OCI-LY3 (cell line): ENCODE measurements at regions not wholly inside any gene's neighbourhood (a gene's known extent, or its start where the extent isn't known, plus 50 kb on each side); places are given as distances from the start of the nearest gene placed in this dataset.
A peak's percentile ranks its signal among the peaks of the same experiment; 100 is the strongest.

Experiments used
- H2AFZ ChIP-seq: fragments of 200-600, 300-600 bp; shearing (Covaris generic); 2 replicates; pipeline ENCODE4 v1.6.0; 2014; ENCODE audit warnings: antibody characterized with exemption, low read depth, low read length
- H3K27ac ChIP-seq: fragments of 200-600, 300-600 bp; sonication (generic); 2 replicates; pipeline ENCODE4 v1.5.1; 2014; ENCODE audit warnings: mild to moderate bottlenecking, low read length, moderate library complexity, mixed read lengths
- H3K27me3 ChIP-seq: fragments of 200-600, 300-600 bp; sonication (generic); 2 replicates; pipeline ENCODE4 v1.6.1; 2014; ENCODE audit warnings: low read depth, low read length, mixed read lengths
- H3K36me3 ChIP-seq: fragments of 200-600, 300-600 bp; sonication (generic); replicated peaks from 2 replicates; pipeline ENCODE3; 2014; ENCODE audit warnings: low read depth, low read length, mixed read lengths
- H3K4me1 ChIP-seq: fragments of 300-600, 200-600 bp; sonication (generic); 2 replicates; pipeline ENCODE4 v1.6.1; 2014; ENCODE audit warnings: low read length, mixed read lengths
- H3K4me2 ChIP-seq: fragments of 200-600, 300-600 bp; sonication (generic); 2 replicates; pipeline ENCODE4 v1.6.1; 2014; ENCODE audit warnings: low read length, mixed read lengths
- H3K4me3 ChIP-seq: fragments of 300-600, 200-600 bp; sonication (generic); 2 replicates; pipeline ENCODE4 v1.5.1; 2014; ENCODE audit warnings: antibody characterized with exemption, mild to moderate bottlenecking, low read length, moderate library complexity
- H3K79me2 ChIP-seq: fragments of 300-600, 200-600 bp; shearing (Covaris generic); 2 replicates; pipeline ENCODE4 v1.6.1; 2014; ENCODE audit warnings: mild to moderate bottlenecking, low read length, mixed read lengths
- H3K9ac ChIP-seq: fragments of 300-600, 200-600 bp; shearing (Covaris generic); 2 replicates; pipeline ENCODE4 v1.6.0; 2014; ENCODE audit warnings: mild to moderate bottlenecking, low read length, moderate library complexity
- H3K9me3 ChIP-seq: fragments of 200-600, 300-600 bp; shearing (Covaris generic); 2 replicates; pipeline ENCODE4 v1.6.1; 2014; ENCODE audit warnings: low read length, mixed read lengths; ENCODE audit not compliant: insufficient read depth
- H4K20me1 ChIP-seq: fragments of 200-600, 300-600 bp; sonication (generic); 2 replicates; pipeline ENCODE4 v1.6.1; 2016; ENCODE audit warnings: low read length, mixed read lengths; ENCODE audit not compliant: insufficient read depth
- CTCF ChIP-seq: fragments of 200-600, 300-600 bp; sonication (generic); IDR thresholded peaks from 2 replicates; pipeline ENCODE4 v1.5.1; 2014; ENCODE audit warnings: antibody characterized with exemption, low read length, low read depth
- EZH2phosphoT487 ChIP-seq: fragments of 200-600 bp; shearing (Covaris generic); IDR thresholded peaks from 2 replicates; pipeline ENCODE4 v1.6.1; 2018; ENCODE audit warnings: antibody characterized with exemption, mixed run types, low read depth

- TF ChIP-seq CTCF (no peak), EZH2phosphoT487 (peak; percentile 83; the same call in 1 of the 2 replicates)
- H3K4me2 ChIP-seq = peak overlapping the region; percentile 81
These were observed 350.5 kb downstream of the KCNRG start for GRCh38 chr13:50365408-50366391.

GRCh38 chr13:50366488-50367174, 351.4 kb downstream of the KCNRG start:
- Histone ChIP-seq H3K4me1 (peaks cover 76% of the 10 kb centered on the region), H3K36me3 (no peaks in the 10 kb centered on the region), H3K9ac (peak overlapping the region; percentile 19; the same call in 1 of the 2 replicates), H3K27me3 (peaks cover 55% of the 10 kb centered on the region), H3K4me2 (peak overlapping the region; percentile 81), H3K27ac (peak overlapping the region; percentile 74), H4K20me1 (peaks cover 14% of the 10 kb centered on the region; the same call in 1 of the 2 replicates), H3K79me2 (no peaks in the 10 kb centered on the region), H2AFZ (no peak overlapping the region), H3K4me3 (peak overlapping the region; percentile 53), H3K9me3 (no peaks in the 10 kb centered on the region)
- TF ChIP-seq CTCF (no peak), EZH2phosphoT487 (0 out of 2 replicates have a peak, but pooled peaks have one; percentile 66)

More at GRCh38 chr13:50365408-50366391, 350.5 kb downstream of the KCNRG start:
- H3K27me3 ChIP-seq = peaks cover 49% of the 10 kb centered on the region
- H4K20me1 ChIP-seq = peaks cover 14% of the 10 kb centered on the region; the same call in 1 of the 2 replicates
- peaks cover 76% of the 10 kb centered on the region for H3K4me1 ChIP-seq
- H3K36me3 ChIP-seq = no peaks in the 10 kb centered on the region
- H3K9ac ChIP-seq = peak overlapping the region; percentile 21; the same call in 1 of the 2 replicates
- peak overlapping the region; percentile 53 for H3K4me3 ChIP-seq
- H3K27ac ChIP-seq = peak overlapping the region; percentile 74
- no peaks in the 10 kb centered on the region for H3K9me3 ChIP-seq
- H3K79me2 ChIP-seq = no peaks in the 10 kb centered on the region
- H2AFZ ChIP-seq = no peak overlapping the region

GRCh38 chr13:50369646-50370045, 354.4 kb downstream of the KCNRG start:
- Histone ChIP-seq H3K36me3 (no peaks in the 10 kb centered on the region), H3K27me3 (peaks cover 60% of the 10 kb centered on the region), H3K4me3 (peak overlapping the region; percentile 16; the same call in 1 of the 2 replicates), H4K20me1 (peaks cover 14% of the 10 kb centered on the region; the same call in 1 of the 2 replicates), H3K4me2 (peak overlapping the region; percentile 61), H3K27ac (peak overlapping the region; percentile 73; the same call in 1 of the 2 replicates), H3K4me1 (peaks cover 72% of the 10 kb centered on the region), H2AFZ (no peak overlapping the region), H3K79me2 (no peaks in the 10 kb centered on the region), H3K9ac (no peak overlapping the region), H3K9me3 (no peaks in the 10 kb centered on the region)
- no peak for TF ChIP-seq EZH2phosphoT487
- TF ChIP-seq CTCF = no peak
